Immature natural killer cell (primary cell): ENCODE measurements at regions not wholly inside any gene's neighbourhood (a gene's known extent, or its start where the extent isn't known, plus 50 kb on each side); places are given as distances from the start of the nearest gene placed in this dataset.

Source experiments
- DNase-seq, 3 donors: peaks; one replicate each; pipeline ENCODE4 v3.0.0; 2022; ENCODE audit warnings: mixed read lengths in 1 of 3
- H3K27ac Mint-ChIP-seq, 6 donors: one replicate each; pipeline ENCODE4 v1.8.0; 2020; ENCODE audit warnings: mixed read lengths in 6 of 6, mild to moderate bottlenecking in 5 of 6, inconsistent platforms in 4 of 6, moderate library complexity in 3 of 6
- H3K27me3 Mint-ChIP-seq, 3 donors: one replicate each; pipeline ENCODE4 v1.8.0; 2020 to 2021; ENCODE audit warnings: low read depth in 3 of 3, mild to moderate bottlenecking in 3 of 3, mixed read lengths in 3 of 3, moderate library complexity in 3 of 3, inconsistent platforms in 1 of 3
- H3K36me3 Mint-ChIP-seq, 3 donors: one replicate each; pipeline ENCODE4 v1.8.0; 2020; ENCODE audit warnings: mixed read lengths in 3 of 3, inconsistent platforms in 2 of 3, mild to moderate bottlenecking in 2 of 3
- H3K4me1 Mint-ChIP-seq, 2 donors: one replicate each; pipeline ENCODE4 v1.8.0; 2020; ENCODE audit warnings: inconsistent platforms in 2 of 2, mild to moderate bottlenecking in 2 of 2, mixed read lengths in 2 of 2, moderate library complexity in 1 of 2
- H3K4me3 Mint-ChIP-seq, 5 donors: one replicate each; pipeline ENCODE4 v1.8.0; 2020; ENCODE audit warnings: mild to moderate bottlenecking in 5 of 5, mixed read lengths in 5 of 5, inconsistent platforms in 3 of 5, moderate library complexity in 3 of 5
- H3K9me3 Mint-ChIP-seq, 6 donors: one replicate each; pipeline ENCODE4 v1.8.0; 2020; ENCODE audit warnings: mild to moderate bottlenecking in 6 of 6, mixed read lengths in 6 of 6, inconsistent platforms in 4 of 6, moderate library complexity in 3 of 6

DNA sequence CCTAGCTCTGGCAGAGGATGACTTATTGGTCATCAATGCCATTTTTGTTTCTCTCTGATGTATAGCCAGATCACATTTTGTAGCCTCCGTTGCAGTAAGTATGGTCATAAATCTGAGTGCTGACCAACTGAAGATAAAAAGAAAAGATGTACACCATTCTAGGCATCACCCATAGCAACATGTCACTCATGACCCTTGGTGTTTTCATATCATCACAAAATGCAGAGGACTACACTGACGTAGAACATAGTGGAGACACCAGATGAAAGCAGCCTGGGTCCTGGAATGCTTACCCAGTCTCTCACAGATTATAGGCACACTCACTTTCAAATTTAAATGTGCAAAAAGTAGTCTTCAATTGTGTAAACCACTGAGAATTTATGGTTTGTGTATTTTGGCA is 172.8 kb downstream of the PDHA2 start:
- DNase-seq: no peak
- Mint-ChIP-seq H3K36me3 (peaks cover 0 to 3% (median 0%) of the 10 kb centered on the region in 3 donors), H3K9me3 (peaks cover 0 to 16% (median 4%) of the 10 kb centered on the region in 6 donors), H3K27me3 (peaks cover 0 to 1% (median 0%) of the 10 kb centered on the region in 3 donors), H3K4me3 (no peak overlapping the region), H3K4me1 (no peaks in the 10 kb centered on the region), H3K27ac (no peak overlapping the region)

DNA sequence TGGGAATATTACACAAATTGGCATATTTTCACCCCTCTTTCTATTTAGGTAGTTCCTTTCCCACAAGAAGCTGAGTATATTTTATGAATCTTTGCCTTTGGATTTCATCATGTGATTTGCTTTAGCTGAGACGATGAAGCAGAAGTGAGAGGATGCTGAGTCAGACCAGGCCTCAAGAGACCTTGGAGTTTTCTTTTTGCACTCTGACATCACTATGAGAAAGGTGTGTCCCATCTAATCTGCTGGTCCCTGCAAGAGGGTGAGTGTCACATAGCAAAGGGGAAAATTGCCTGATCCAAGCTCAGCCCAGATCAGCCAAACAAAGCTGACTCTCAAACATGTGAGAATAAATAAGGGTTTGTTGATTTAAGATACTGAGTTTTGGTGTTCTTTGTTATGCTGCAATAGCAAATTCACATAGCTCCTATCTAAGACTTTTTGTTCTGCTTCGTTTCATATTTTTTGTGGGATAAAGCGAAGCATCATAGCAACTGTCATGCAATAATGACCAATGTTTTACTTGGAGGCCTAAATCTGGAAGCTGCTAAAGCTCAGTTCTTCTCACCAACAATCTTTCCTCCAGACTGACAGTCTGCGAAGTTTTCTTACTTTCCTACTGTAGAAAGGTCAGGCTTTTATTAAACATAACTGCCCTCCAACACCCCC is 176.9 kb downstream of the PDHA2 start:
- no peak overlapping the region for H3K27ac Mint-ChIP-seq
- no peak overlapping the region for H3K4me3 Mint-ChIP-seq
- no peaks in the 10 kb centered on the region for H3K4me1 Mint-ChIP-seq
- H3K27me3 Mint-ChIP-seq: peaks cover 0 to 2% (median 0%) of the 10 kb centered on the region in 3 donors
- DNase-seq: no peak
- no peaks in the 10 kb centered on the region for H3K36me3 Mint-ChIP-seq
- peaks cover 0 to 10% (median 1%) of the 10 kb centered on the region in 6 donors for H3K9me3 Mint-ChIP-seq

DNA sequence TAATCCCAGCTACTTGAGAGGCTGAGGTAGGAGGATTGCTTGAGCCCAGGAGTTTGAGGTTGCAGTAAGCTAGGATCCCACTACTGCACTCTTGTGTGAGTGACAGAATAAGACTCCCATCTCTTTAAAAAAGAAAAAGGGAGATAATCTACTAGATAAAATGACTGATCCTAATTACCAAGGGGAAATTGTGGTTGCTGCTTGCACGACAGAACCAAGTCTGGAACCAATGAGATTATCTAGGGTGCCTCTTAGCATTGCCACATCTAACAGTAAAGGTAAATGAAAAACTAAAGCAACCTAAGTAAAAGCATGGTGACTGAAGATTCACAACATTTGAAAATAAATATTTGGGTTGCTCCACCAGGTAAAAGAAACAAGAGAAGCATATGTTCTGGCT is 185.1 kb downstream of the PDHA2 start:
- Mint-ChIP-seq H3K4me3 (no peak overlapping the region), H3K27ac (no peak overlapping the region), H3K9me3 (peaks cover 0 to 32% (median 7%) of the 10 kb centered on the region in 6 donors), H3K36me3 (no peaks in the 10 kb centered on the region), H3K27me3 (no peaks in the 10 kb centered on the region), H3K4me1 (no peaks in the 10 kb centered on the region)
- DNase-seq: no peak

DNA sequence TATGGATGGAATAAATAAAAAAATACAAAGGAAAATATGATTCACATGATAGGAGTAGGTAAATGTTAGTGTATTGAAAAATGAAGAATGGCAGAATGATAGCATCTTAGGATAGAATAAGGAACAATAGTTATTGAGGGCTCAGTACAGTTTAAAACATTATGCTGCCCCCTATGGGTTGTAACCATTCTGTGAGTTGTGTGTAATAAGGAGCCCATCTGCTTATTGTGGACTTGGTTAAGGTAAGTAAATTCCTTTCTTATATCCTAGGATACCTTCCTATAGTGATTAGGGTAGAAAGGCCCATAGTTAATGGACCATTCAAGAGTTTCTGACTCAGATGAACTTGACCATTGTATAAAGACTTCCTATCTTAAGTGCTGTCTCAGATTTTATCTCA is 195.8 kb downstream of the PDHA2 start:
- no peak for DNase-seq
- no peak overlapping the region for H3K4me3 Mint-ChIP-seq
- H3K36me3 Mint-ChIP-seq: no peaks in the 10 kb centered on the region
- H3K27ac Mint-ChIP-seq: no peak overlapping the region
- H3K27me3 Mint-ChIP-seq: no peaks in the 10 kb centered on the region
- peaks cover 0 to 13% (median 7%) of the 10 kb centered on the region in 6 donors for H3K9me3 Mint-ChIP-seq
- no peaks in the 10 kb centered on the region for H3K4me1 Mint-ChIP-seq

DNA sequence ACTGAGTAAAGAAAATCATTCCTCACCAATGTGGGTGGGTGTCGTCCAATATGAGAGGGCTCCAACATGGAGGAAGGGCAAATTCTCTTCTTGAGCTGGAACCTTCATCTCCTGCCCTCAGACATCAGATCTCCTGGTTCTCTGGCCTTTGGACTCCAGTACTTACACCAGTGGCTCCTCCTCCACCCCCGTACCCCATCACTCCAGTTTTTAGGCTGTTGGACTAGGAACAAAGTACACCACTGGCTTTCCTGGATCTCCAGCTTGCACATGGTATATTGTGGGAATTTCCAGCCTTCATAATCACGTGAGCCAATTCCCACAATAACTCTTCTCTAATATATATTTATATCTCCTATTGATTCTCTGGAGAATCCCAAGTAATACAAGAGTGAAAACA is 196.9 kb downstream of the PDHA2 start:
- no peak overlapping the region for H3K27ac Mint-ChIP-seq
- H3K27me3 Mint-ChIP-seq: no peaks in the 10 kb centered on the region
- no peaks in the 10 kb centered on the region for H3K36me3 Mint-ChIP-seq
- H3K9me3 Mint-ChIP-seq: peaks cover 0 to 13% (median 6%) of the 10 kb centered on the region in 6 donors
- no peak overlapping the region for H3K4me3 Mint-ChIP-seq
- no peaks in the 10 kb centered on the region for H3K4me1 Mint-ChIP-seq
- no peak for DNase-seq

DNA sequence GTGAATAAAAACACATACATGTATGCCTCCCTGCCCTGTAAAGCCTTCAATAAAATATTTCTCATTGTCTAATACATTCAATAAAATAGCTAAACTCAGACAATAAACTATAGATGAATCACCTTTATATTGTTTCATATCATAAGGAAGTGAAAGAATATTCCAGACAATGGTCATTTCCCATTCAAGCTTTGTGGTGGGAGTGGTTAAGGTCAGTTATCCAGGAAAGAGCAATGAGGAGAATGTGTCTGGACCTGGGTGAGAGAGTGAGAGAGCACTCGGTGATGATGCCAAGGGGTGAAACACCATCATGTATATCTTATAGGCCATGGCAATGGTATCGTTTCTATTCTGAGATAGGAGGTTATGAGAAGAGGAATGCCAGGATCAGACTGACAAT is 197.8 kb downstream of the PDHA2 start:
- H3K4me1 Mint-ChIP-seq: no peaks in the 10 kb centered on the region
- H3K9me3 Mint-ChIP-seq: peaks cover 4 to 13% (median 5%) of the 10 kb centered on the region in 6 donors
- H3K27me3 Mint-ChIP-seq: no peaks in the 10 kb centered on the region
- H3K27ac Mint-ChIP-seq: no peak overlapping the region
- H3K36me3 Mint-ChIP-seq: no peaks in the 10 kb centered on the region
- no peak overlapping the region for H3K4me3 Mint-ChIP-seq
- no peak for DNase-seq

DNA sequence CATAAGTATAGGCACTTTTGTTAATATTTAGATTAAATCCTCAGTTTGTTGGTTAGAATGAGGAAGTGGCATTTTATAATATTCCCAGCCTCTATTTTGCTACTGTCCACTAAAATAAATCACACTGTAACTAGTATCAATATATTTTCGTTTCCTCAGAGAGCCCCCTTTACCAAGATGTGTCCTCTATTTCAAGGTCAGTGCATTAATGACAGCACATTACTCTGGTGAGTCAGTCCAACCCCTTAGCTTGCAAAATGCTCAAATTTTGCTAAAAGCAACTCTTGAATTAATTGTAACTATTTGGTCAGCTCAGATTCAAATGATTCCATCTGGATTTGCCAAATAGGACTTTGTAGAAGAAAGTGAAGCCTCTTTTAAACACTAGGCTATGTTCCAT is 199.3 kb downstream of the PDHA2 start:
- H3K36me3 Mint-ChIP-seq: no peaks in the 10 kb centered on the region
- H3K4me3 Mint-ChIP-seq: no peak overlapping the region
- H3K27ac Mint-ChIP-seq: no peak overlapping the region
- DNase-seq: no peak
- H3K27me3 Mint-ChIP-seq: no peaks in the 10 kb centered on the region
- peaks cover 4 to 13% (median 8%) of the 10 kb centered on the region in 6 donors for H3K9me3 Mint-ChIP-seq
- H3K4me1 Mint-ChIP-seq: no peaks in the 10 kb centered on the region

DNA sequence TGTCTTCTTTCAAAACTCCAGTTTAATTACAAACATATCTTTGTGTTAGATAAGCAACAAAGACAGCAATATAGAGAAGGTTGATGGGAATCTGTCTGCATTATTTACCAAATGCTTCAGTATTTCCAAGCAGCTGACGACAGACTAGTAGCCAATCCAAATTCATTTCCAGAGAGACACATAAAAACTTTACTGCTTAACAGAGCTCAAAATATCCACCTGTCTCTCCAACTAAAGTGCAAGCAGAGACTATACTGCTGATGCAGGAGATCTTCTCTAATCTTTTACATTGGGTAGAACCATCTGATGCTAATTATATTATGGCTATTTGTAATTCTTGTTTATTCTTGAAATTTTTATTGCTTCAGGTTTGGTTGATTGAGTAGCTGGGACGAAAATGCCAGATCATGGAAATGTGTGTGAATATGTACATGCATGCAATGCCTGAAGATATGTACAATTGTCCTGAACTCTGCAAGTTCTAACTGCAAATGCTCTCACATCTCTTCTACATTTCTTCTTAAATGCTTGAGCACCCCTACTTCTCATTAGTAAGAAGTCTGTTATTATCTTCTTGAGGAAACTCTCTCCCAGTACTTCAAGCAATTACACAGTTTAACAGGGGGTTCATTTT is 200.0 kb downstream of the PDHA2 start:
- Mint-ChIP-seq H3K4me3 (no peak overlapping the region), H3K27ac (no peak overlapping the region), H3K27me3 (no peaks in the 10 kb centered on the region), H3K9me3 (peaks cover 4 to 13% (median 7%) of the 10 kb centered on the region in 6 donors), H3K4me1 (no peaks in the 10 kb centered on the region), H3K36me3 (no peaks in the 10 kb centered on the region)
- DNase-seq: no peak

DNA sequence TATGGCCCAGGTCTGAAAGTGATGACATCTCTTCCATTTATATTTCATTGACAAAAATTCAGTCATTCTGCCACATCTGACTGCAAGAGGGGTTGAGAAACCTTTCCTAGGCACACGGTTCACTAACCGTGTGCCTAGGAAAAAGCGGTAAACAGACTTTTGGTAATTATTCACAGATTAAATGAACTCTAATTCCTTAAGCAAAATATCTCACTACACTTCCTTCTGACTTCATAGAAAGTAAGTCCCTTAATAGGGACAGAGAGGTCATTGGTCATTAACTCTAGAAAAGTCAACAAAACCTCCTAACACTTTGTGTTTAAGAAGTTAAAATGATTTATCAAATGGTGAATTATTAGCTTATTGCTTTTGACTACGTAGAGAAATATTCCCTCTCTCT is 205.1 kb downstream of the PDHA2 start:
- no peaks in the 10 kb centered on the region for H3K4me1 Mint-ChIP-seq
- no peak overlapping the region for H3K27ac Mint-ChIP-seq
- H3K9me3 Mint-ChIP-seq: peaks cover 0 to 4% (median 4%) of the 10 kb centered on the region in 6 donors
- no peak for DNase-seq
- no peak overlapping the region for H3K4me3 Mint-ChIP-seq
- H3K27me3 Mint-ChIP-seq: peaks cover 0 to 2% (median 0%) of the 10 kb centered on the region in 3 donors
- H3K36me3 Mint-ChIP-seq: no peaks in the 10 kb centered on the region

DNA sequence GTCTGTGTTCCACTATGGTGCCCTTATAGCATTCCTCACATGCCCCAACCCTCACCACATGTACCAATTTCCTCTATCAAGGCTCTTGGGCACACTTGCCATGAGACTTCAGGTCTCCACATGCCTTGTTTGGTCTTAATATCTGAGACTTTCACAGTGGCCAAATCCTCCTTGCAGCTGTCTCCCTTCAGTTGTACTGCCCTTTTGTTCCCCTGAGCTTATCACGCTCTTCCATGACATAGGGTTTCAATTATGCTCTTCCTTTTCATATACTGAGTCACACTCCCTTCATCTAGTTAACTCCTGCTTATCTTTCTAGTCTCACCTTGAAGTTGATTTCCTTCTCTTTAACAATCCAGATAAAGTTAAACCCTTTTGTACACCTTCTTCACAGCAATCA is 212.9 kb downstream of the PDHA2 start:
- Mint-ChIP-seq H3K27me3 (no peaks in the 10 kb centered on the region), H3K4me1 (no peaks in the 10 kb centered on the region), H3K4me3 (no peak overlapping the region), H3K36me3 (no peaks in the 10 kb centered on the region), H3K9me3 (peaks cover 0 to 10% (median 4%) of the 10 kb centered on the region in 6 donors), H3K27ac (no peak overlapping the region)
- no peak for DNase-seq

DNA sequence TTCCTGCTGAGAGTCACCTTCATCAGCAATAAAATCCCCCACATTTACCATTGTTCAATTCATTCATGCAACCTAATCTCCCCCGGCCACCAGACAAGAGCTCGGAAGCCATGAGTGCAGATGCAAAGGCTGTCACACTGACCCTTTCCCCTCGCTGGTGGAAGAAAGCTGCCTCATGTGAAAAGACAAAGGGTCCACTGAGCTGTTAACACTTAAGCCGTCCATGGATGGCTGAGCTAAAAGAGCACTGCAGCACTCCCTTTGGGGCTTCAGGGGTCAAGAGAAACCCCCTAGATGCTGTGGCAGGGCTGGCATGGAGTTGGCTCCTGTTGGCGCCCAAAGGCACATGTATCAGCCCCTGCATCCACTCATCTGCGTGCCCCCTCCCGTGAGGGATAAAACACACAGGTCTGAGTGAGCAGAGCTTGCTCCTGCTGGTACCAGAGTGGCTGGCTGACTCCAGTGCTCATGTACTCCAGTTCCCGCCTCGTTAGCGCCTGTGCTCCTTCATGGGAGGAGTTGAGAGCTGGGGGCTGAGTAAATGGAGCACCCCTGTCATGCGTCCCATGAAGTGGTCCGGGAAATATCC is 216.5 kb downstream of the PDHA2 start:
- H3K9me3 Mint-ChIP-seq: peaks cover 0 to 6% (median 4%) of the 10 kb centered on the region in 6 donors
- no peaks in the 10 kb centered on the region for H3K4me1 Mint-ChIP-seq
- H3K36me3 Mint-ChIP-seq: no peaks in the 10 kb centered on the region
- no peak overlapping the region for H3K27ac Mint-ChIP-seq
- no peak for DNase-seq
- H3K27me3 Mint-ChIP-seq: no peaks in the 10 kb centered on the region
- no peak overlapping the region for H3K4me3 Mint-ChIP-seq

DNA sequence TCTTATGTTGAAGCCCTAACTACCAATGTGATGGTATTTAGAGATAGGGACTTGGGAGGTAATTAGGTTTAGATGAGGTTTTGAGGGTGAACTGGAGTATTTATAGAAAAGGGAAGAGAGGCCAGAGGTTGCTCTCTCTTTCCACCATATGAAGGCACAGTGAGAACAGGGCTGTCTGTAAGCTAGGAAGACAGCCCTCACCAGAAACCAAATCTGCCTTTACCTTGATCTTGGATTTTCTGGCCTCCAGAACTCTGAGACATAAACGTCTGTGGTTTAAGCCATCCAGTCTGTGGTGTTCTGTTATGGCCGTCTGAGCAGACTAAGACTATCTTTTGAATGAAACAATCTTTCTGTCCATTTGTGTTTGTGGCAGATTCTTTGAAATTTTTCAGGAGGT is 223.7 kb downstream of the PDHA2 start:
- DNase-seq: no peak
- Mint-ChIP-seq H3K27ac (no peak overlapping the region), H3K36me3 (no peaks in the 10 kb centered on the region), H3K4me1 (no peaks in the 10 kb centered on the region), H3K9me3 (peaks cover 2 to 16% (median 7%) of the 10 kb centered on the region in 6 donors), H3K27me3 (no peaks in the 10 kb centered on the region), H3K4me3 (no peak overlapping the region)

DNA sequence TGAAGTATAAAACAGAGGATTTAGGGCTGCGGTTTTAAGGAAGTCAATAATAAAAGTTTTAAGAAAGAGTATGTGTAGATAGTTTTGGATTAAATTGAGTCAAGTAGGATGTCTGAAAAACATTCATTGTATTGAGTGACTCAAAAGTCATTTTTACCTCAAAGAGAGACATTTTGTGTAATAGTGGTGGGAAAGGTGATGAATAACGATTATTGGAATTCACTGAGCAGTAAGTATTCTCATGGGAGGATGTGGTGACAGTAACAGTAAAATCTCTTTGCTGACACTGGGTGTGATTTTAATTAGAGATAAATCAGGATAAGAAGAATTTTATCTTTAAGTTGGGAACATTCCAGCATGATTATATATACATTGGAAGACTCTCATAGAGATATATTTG is 233.6 kb downstream of the PDHA2 start:
- no peak for DNase-seq
- H3K27me3 Mint-ChIP-seq: peaks cover 0 to 3% (median 0%) of the 10 kb centered on the region in 3 donors
- no peak overlapping the region for H3K27ac Mint-ChIP-seq
- peaks cover under 1 to 21% (median 6%) of the 10 kb centered on the region in 6 donors for H3K9me3 Mint-ChIP-seq
- no peaks in the 10 kb centered on the region for H3K4me1 Mint-ChIP-seq
- H3K4me3 Mint-ChIP-seq: no peak overlapping the region
- H3K36me3 Mint-ChIP-seq: no peaks in the 10 kb centered on the region

DNA sequence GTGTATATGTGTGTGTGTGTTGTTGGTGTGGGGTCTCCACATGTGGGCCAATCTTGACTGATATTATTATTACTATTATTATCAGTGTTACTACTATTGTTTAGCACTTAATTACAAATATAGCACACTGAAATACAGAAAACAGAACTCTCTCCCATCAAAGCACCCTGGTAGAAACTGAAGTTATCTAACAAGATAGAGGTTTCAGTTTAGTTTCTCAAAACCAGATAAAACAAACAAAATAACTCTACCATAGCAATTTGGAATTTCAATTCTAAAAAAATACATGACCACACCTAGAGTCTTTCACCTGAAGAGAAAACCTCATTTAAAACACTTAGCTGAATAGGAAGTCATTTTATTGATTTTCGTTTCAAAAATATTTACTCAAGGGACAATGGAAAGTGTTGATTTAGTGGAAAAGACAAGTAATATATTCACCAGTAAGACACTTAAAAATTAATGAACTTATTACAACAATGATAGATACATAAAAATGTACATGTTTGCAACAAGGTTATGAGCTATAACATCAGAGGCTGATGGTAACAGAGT is 252.3 kb downstream of the PDHA2 start:
- H3K27me3 Mint-ChIP-seq: peaks cover 0 to 2% (median 0%) of the 10 kb centered on the region in 3 donors
- DNase-seq: no peak
- H3K27ac Mint-ChIP-seq: no peak overlapping the region
- H3K36me3 Mint-ChIP-seq: peaks cover 0 to 5% (median 0%) of the 10 kb centered on the region in 3 donors
- no peaks in the 10 kb centered on the region for H3K4me1 Mint-ChIP-seq
- H3K9me3 Mint-ChIP-seq: peaks cover 0 to 17% (median 4%) of the 10 kb centered on the region in 6 donors
- no peak overlapping the region for H3K4me3 Mint-ChIP-seq
